HG03432 (cell line): ENCODE measurements at regions not wholly inside any gene's neighbourhood (a gene's known extent, or its start where the extent isn't known, plus 50 kb on each side); places are given as distances from the start of the nearest gene placed in this dataset.

ENCODE experiments used
- ATAC-seq: cut with Tn5 transposase; IDR thresholded peaks from one replicate; pipeline ENCODE4 v1.9.1; 2021; ENCODE audit warnings: mild to moderate bottlenecking, moderate library complexity; ENCODE audit not compliant: unreplicated experiment

- ATAC-seq, result no peak
These were observed 519.6 kb upstream of the LINC00305 start for GRCh38 chr18:64668461-64668962.

DNA sequence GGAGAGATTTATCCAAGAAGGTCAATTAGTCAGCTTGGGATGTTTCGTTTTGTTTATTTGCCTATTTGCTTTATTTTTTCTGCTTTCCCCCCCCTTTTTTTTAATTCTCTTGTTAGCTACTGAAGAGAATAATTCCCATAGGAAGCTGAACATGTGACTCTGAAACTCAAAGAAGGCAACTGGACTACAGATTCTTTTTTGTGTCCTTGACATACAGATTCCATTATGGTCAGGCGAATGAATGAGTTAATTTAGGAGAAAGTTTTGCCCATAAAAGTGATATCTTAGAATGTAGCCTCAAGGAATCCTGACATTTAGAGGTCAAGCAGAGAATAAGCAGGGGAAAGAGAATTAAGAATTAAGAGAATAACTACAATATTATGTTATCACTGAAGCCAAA lies 514.2 kb upstream of the LINC00305 start:
- ATAC-seq, result no peak

GRCh38 chr18:64659196-64659595 lies 510.3 kb upstream of the LINC00305 start:
- no peak for ATAC-seq

DNA sequence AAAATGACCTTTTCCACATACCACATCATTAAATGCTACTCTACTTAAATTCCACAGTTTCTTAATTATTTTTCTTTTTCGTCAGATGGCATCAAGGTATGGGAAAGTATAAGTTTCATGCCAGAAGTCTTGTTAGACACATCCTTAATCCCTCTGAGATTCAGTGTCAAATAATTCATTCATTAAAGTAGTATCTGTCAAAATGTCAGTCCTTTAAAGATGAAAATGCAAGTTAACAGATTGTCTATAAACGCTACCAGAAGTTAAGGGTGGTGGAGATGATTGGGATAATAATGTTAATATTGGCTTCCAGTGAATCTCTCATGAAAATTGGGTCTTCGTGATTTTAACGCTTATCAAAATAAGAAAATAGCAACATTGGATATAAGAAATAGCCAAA lies 504.2 kb upstream of the LINC00305 start:
- ATAC-seq, result no peak

DNA sequence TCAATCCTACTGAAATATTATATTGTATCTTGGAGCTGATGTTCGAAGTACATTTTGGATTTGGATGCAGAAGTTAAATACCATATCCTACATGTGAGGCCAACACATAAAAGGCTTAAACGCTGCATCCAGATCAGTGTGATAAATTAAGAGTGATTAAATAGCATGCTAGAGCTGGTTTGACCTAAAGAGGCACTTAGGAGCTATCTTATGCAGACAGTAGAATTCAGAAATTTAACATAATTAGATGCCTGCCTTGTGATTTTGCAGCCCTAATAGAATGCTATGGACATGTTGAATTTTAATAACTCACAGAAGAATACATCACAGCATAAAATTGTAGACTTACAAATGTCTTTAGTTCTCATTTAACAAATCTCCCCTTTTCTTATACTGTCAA lies 501.2 kb upstream of the LINC00305 start:
- no peak for ATAC-seq

- no peak for ATAC-seq
These were observed 496.9 kb upstream of the LINC00305 start for GRCh38 chr18:64645753-64646152.

GRCh38 chr18:64639536-64639935 lies 490.6 kb upstream of the LINC00305 start:
- ATAC-seq, result no peak

DNA sequence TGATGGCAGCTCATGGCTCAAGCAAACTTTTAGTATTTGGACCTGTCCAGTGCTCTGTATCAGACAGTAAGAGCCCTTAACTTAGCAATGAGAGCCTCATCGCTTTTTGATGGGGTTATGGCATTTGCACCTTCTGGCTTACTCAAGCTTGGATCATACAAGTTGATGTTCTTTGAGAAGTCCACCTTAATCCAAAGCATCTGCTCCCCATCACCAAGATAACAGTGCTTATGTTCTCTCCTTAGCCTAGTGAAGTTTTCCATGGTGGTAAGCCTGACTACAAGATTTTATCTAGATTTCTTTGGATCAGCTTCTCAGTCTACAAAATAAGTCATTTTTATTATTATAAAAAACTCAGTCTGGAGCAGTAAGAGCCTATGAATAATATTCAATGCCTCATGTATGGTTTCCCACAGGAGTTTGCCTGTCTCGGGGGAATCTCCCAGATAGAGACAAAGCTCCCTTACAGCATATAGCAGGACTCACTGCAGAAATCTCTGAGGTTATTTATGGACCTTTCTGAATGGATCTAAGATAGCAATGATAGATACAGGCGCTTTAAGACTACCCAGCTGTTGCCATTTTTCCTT lies 472.2 kb upstream of the LINC00305 start:
- no peak for ATAC-seq

- ATAC-seq, result no peak
These were observed 469.5 kb upstream of the LINC00305 start for GRCh38 chr18:64618390-64618789.

- ATAC-seq, result no peak
These were observed 466.1 kb upstream of the LINC00305 start for GRCh38 chr18:64615021-64615420.

DNA sequence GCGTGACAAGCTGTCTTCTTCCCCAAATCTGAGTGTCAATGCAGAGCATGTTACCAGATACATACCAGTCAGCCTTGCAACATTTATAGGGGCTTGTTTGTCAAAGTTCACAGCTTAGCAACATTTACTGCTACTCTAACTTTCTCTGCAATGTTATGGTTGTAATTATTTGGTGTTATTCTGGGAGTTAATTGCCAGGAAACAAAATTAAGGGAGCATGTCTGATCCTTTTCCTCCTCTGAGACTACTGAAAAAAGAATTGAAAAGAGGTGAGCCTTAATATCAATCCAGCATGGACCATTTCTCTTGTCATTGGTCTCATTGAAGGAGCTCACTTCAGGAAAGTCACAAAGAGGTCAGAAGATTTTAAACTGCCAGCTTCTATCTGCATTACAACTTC lies 465.6 kb upstream of the LINC00305 start:
- no peak for ATAC-seq

DNA sequence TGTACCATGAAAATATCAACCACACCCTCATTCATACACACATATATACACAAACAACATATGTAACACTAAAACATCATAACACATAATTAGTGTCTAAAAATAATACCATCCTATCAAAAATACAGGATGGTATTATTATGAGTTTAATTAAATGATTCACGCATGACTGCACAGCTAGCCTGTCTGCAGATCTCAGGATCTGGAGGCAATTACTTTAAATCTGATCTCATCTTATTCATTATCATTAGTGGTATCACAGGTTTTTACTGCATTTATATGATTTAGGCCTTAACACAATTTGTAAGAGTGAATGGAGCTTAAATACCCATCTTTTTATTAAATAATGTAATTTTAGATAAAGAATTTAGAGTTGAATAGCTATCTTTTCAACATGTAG lies 443.4 kb upstream of the LINC00305 start:
- ATAC-seq, result no peak

- ATAC-seq, result no peak
These were observed 440.1 kb upstream of the LINC00305 start for GRCh38 chr18:64589000-64589399.

DNA sequence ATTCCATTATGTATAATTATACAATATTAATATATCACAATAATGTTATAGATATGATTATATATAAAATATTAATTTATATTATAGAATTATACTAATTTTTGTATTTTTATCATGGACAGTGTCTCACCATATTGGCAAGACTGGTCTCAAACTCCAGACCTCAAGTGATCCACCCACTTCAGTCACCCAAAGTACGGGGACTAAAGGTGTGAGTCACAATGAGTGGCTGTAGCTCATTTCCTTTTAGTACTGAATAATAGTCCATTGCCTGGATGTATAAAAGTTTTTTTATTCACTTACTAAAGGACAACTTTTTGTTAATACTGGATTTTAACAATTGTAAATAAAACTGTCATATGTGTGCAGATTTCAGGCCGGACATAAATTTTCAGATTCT lies 417.6 kb upstream of the LINC00305 start:
- ATAC-seq, result no peak

DNA sequence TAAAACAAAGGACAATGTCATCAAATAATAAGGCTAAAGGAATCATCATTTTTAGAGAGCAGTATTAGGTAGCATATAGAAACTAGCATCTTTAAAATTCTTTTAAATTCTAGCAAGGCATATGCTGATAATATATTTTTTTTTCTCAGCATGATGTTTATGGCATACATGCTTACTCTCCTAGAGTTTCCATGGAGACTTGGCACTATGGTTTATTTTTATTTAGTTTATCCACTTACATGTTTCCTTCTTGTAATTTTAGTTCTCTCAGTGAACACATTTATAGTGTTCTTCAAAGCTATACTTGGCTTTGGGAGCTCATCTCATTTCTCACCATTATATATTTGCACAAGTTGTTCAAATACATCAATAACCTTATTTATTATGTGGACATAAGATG lies 413.8 kb upstream of the LINC00305 start:
- no peak for ATAC-seq

DNA sequence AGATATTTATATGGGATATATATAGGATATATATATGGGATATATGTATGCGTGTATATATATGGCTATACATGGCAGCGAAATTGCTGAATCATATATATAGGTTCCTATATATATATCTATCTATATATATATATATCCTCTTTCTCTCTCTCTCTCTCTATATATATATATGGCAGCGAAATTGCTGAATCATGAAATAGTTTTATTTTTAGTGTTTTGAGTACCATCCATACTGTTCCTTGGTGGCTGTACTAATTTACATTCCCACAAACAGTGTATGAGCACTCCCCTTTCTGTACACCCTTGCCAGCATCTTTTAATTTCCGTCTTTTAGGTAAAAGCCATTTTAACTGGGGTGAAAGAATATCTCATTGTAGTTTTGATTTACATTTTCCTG lies 397.6 kb upstream of the LINC00305 start:
- no peak for ATAC-seq

DNA sequence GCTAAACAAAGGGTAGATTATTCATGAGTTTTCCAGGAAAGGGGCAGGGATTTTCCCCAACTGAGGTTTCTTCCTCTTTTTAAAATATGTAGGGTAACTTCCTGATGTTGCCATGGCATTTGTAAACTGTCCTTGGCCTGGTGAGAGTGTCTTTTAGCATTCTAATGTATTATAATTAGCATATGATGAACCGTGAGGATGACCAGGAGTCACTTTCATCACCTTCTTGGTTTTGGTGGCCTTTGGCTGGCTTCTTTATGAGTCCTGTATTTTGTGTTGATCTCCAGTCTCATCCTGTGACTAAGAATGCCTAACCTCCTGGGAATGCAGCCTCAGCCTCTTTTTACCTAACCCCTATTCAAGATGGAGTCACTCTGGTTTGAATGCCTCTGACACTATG lies 391.0 kb upstream of the LINC00305 start:
- no peak for ATAC-seq

DNA sequence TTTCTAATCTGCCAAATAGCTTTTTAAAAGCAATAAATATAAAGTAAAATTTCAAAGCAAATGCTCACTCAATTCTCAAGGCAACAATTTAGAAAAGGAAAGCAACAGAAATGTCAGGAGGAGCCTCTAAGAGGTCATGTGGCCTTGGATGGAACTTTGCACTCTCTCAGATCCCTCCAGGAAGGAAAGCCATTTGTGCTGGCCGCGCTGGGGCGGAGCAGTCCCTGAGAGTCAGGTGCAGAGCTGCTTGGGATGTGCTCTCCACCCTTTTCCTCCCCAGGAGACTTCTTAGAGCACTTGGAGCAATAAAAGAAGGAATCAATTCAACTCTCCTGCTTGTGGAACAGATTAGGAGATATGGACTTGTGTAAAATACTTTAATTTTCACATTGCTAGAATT lies 379.8 kb upstream of the LINC00305 start:
- ATAC-seq, result no peak

GRCh38 chr18:64519201-64519600 lies 370.3 kb upstream of the LINC00305 start:
- no peak for ATAC-seq

DNA sequence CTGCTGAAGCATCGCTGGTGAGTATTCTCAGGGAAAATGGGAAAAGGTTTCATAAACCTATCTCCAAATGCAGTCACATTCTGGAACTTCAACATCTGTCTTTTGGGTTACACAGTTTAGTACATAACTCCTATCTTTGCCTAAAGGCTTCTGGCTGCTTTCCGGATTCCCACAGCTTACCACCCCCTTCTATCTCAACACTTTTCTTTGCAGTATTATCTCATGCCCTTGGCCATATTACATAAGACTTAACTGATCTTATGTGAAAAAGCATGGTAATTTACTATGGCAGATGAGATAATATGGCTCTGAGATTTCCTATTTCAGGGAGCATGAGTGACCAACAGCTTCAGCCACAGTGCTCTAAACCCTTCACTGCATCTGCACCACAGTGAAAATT lies 369.3 kb upstream of the LINC00305 start:
- no peak for ATAC-seq

DNA sequence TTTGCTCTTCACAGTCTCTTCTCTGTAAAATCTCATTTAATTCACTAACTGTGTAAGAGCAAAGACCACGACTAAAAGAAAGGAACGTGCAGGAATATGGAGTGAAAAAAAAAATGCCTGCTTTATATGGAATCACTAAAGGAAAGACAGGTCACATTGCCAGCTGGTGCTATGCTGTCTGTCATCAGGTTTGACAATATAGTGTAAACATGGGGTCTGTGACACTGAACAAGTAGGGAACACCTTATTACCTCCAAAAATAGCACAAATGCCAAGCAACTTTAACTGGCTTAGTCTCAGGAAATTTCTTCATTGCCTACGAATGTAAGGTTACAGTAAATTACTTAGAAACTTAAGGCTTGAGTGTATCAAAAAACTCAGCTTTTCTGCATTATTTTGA lies 364.5 kb upstream of the LINC00305 start:
- no peak for ATAC-seq

DNA sequence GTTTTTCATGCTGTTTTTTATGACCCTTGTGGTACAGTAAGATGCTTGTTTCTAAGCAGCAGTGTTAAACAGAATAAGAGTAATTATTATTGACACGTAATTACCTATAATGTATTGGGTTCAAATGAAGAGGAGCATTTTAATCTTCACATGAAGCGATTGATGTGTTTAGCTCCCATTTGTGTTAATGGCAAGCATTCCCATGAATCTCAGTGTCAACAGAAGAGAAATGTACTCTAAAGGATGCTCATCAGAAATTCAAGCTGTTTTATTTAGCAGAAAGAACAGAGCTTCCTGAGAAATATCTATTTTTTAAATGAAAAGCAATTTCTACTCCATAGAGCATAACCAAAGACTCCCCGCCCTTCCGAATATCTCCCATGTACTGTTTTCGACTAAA lies 341.3 kb upstream of the LINC00305 start:
- ATAC-seq, result no peak

DNA sequence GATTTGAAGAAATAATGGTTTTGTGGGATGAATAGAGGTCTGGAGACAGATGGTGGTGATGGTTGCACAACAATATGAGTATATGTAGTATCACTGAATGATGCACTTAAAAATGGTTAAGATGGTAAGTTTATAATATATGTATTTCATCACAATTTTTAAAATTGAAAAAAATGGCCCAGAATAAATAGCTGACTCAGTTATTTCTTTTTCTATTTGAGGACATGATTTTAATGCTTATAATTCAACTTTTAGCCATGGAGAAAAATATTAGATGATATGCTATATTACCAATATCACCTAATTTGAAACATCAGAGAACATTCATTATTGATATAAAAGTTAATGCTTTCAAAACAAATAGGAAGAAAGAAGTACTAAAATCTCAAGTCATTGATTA lies 339.8 kb upstream of the LINC00305 start:
- ATAC-seq, result no peak
